ENCODE measurements at regions not wholly inside any gene's neighbourhood (a gene's known extent, or its start where the extent isn't known, plus 50 kb on each side); places are given as distances from the start of the nearest gene placed in this dataset.
"Not testable (repeated sequence)": the region's sequence is repeated elsewhere in the genome, so short reads cannot be mapped to it uniquely, and the experiment has no call there.

- Histone ChIP-seq H3K4me3 (ENCODE audit: low read length) (no peak overlapping the region), H3K9ac (ENCODE audit: low read length) (no peak overlapping the region), H3K9me3 (ENCODE audit: low read length) (no peaks in the 10 kb centered on the region), H3K4me1 (ENCODE audit: low read length) (no peaks in the 10 kb centered on the region), H2AFZ (ENCODE audit: low read length) (no peak overlapping the region), H4K20me1 (ENCODE audit: insufficient read depth, low read depth, low read length) (no peaks in the 10 kb centered on the region), H3K4me2 (ENCODE audit: low read depth, low read length, poor library complexity, severe bottlenecking) (no peak overlapping the region), H3K9me2 (replicated peaks; ENCODE audit: insufficient read depth, low read length) (no peaks in the 10 kb centered on the region), H3K79me2 (ENCODE audit: low read length) (no peaks in the 10 kb centered on the region), H3K36me3 (ENCODE audit: insufficient read depth, low read length) (no peaks in the 10 kb centered on the region), H3K27me3 (ENCODE audit: low read length) (no peaks in the 10 kb centered on the region), H3K27ac (ENCODE audit: low read length) (no peak overlapping the region)
- DNase-seq: no peak
Measured at GRCh38 chr5:89686081-89686765, 723.3 kb downstream of the CETN3 start.

- no peak for DNase-seq
- no peak overlapping the region for H3K9ac ChIP-seq (ENCODE audit: low read length)
- no peaks in the 10 kb centered on the region for H3K36me3 ChIP-seq (ENCODE audit: insufficient read depth, low read length)
- no peaks in the 10 kb centered on the region for H3K79me2 ChIP-seq (ENCODE audit: low read length)
- H4K20me1 ChIP-seq (ENCODE audit: insufficient read depth, low read depth, low read length): no peaks in the 10 kb centered on the region
- no peaks in the 10 kb centered on the region for H3K27me3 ChIP-seq (ENCODE audit: low read length)
- no peaks in the 10 kb centered on the region for H3K9me3 ChIP-seq (ENCODE audit: low read length)
- H3K4me3 ChIP-seq (ENCODE audit: low read length): no peak overlapping the region
- 0 out of 2 replicates have a peak, but pooled peaks cover 2% of the 10 kb centered on the region for H3K9me2 ChIP-seq (replicated peaks; ENCODE audit: insufficient read depth, low read length)
- no peak overlapping the region for H3K27ac ChIP-seq (ENCODE audit: low read length)
- H2AFZ ChIP-seq (ENCODE audit: low read length): no peak overlapping the region
- no peaks in the 10 kb centered on the region for H3K4me1 ChIP-seq (ENCODE audit: low read length)
- H3K4me2 ChIP-seq (ENCODE audit: low read depth, low read length, poor library complexity, severe bottlenecking): no peak overlapping the region
Measured at GRCh38 chr5:89676634-89677033, 732.9 kb downstream of the CETN3 start.

GRCh38 chr5:89673019-89673418, 736.5 kb downstream of the CETN3 start:
- Histone ChIP-seq H3K4me1 (ENCODE audit: low read length) (no peaks in the 10 kb centered on the region), H3K79me2 (ENCODE audit: low read length) (no peaks in the 10 kb centered on the region), H3K36me3 (ENCODE audit: insufficient read depth, low read length) (no peaks in the 10 kb centered on the region), H3K27ac (ENCODE audit: low read length) (no peak overlapping the region), H3K4me2 (ENCODE audit: low read depth, low read length, poor library complexity, severe bottlenecking) (no peak overlapping the region), H2AFZ (ENCODE audit: low read length) (no peak overlapping the region), H3K27me3 (ENCODE audit: low read length) (no peaks in the 10 kb centered on the region), H3K4me3 (ENCODE audit: low read length) (no peak overlapping the region), H4K20me1 (ENCODE audit: insufficient read depth, low read depth, low read length) (no peaks in the 10 kb centered on the region), H3K9ac (ENCODE audit: low read length) (no peak overlapping the region), H3K9me2 (replicated peaks; ENCODE audit: insufficient read depth, low read length) (0 out of 2 replicates have a peak, but pooled peaks cover 2% of the 10 kb centered on the region), H3K9me3 (ENCODE audit: low read length) (no peaks in the 10 kb centered on the region)
- DNase-seq: no peak

- H3K9ac ChIP-seq (ENCODE audit: low read length): no peak overlapping the region
- no peaks in the 10 kb centered on the region for H3K36me3 ChIP-seq (ENCODE audit: insufficient read depth, low read length)
- no peak overlapping the region for H2AFZ ChIP-seq (ENCODE audit: low read length)
- H3K27me3 ChIP-seq (ENCODE audit: low read length): no peaks in the 10 kb centered on the region
- no peaks in the 10 kb centered on the region for H3K4me1 ChIP-seq (ENCODE audit: low read length)
- no peaks in the 10 kb centered on the region for H3K9me3 ChIP-seq (ENCODE audit: low read length)
- H3K27ac ChIP-seq (ENCODE audit: low read length): no peak overlapping the region
- H3K79me2 ChIP-seq (ENCODE audit: low read length): no peaks in the 10 kb centered on the region
- no peak overlapping the region for H3K4me3 ChIP-seq (ENCODE audit: low read length)
- no peaks in the 10 kb centered on the region; the same call in 1 of the 2 replicates for H3K9me2 ChIP-seq (replicated peaks; ENCODE audit: insufficient read depth, low read length)
- H4K20me1 ChIP-seq (ENCODE audit: insufficient read depth, low read depth, low read length): no peaks in the 10 kb centered on the region
- no peak for DNase-seq
- H3K4me2 ChIP-seq (ENCODE audit: low read depth, low read length, poor library complexity, severe bottlenecking): no peak overlapping the region
Measured at GRCh38 chr5:89668821-89669220, 740.7 kb downstream of the CETN3 start.

GRCh38 chr5:89662499-89662898, 747.1 kb downstream of the CETN3 start:
- H3K79me2 ChIP-seq (ENCODE audit: low read length): no peaks in the 10 kb centered on the region
- no peak overlapping the region for H3K9ac ChIP-seq (ENCODE audit: low read length)
- DNase-seq: no peak
- H3K9me3 ChIP-seq (ENCODE audit: low read length): no peaks in the 10 kb centered on the region
- H4K20me1 ChIP-seq (ENCODE audit: insufficient read depth, low read depth, low read length): no peaks in the 10 kb centered on the region
- H3K36me3 ChIP-seq (ENCODE audit: insufficient read depth, low read length): no peaks in the 10 kb centered on the region
- no peak overlapping the region for H3K4me3 ChIP-seq (ENCODE audit: low read length)
- H2AFZ ChIP-seq (ENCODE audit: low read length): no peak overlapping the region
- H3K9me2 ChIP-seq (replicated peaks; ENCODE audit: insufficient read depth, low read length): no peaks in the 10 kb centered on the region; the same call in 1 of the 2 replicates
- H3K4me2 ChIP-seq (ENCODE audit: low read depth, low read length, poor library complexity, severe bottlenecking): no peak overlapping the region
- no peak overlapping the region for H3K27ac ChIP-seq (ENCODE audit: low read length)
- H3K27me3 ChIP-seq (ENCODE audit: low read length): no peaks in the 10 kb centered on the region
- no peaks in the 10 kb centered on the region for H3K4me1 ChIP-seq (ENCODE audit: low read length)

GRCh38 chr5:89638871-89639270, 755.9 kb upstream of the MEF2C start:
- Histone ChIP-seq H4K20me1 (ENCODE audit: insufficient read depth, low read depth, low read length) (no peaks in the 10 kb centered on the region), H3K9ac (ENCODE audit: low read length) (no peak overlapping the region), H3K4me3 (ENCODE audit: low read length) (no peak overlapping the region), H3K36me3 (ENCODE audit: insufficient read depth, low read length) (no peaks in the 10 kb centered on the region), H3K79me2 (ENCODE audit: low read length) (no peaks in the 10 kb centered on the region), H3K27ac (ENCODE audit: low read length) (no peak overlapping the region), H3K4me1 (ENCODE audit: low read length) (no peaks in the 10 kb centered on the region), H3K4me2 (ENCODE audit: low read depth, low read length, poor library complexity, severe bottlenecking) (no peak overlapping the region), H3K27me3 (ENCODE audit: low read length) (0 out of 2 replicates have a peak, but pooled peaks cover 2% of the 10 kb centered on the region), H3K9me3 (ENCODE audit: low read length) (no peaks in the 10 kb centered on the region), H2AFZ (ENCODE audit: low read length) (no peak overlapping the region), H3K9me2 (replicated peaks; ENCODE audit: insufficient read depth, low read length) (0 out of 2 replicates have a peak, but pooled peaks cover 6% of the 10 kb centered on the region)
- DNase-seq: no peak

GRCh38 chr5:89634176-89634575, 751.2 kb upstream of the MEF2C start:
- H4K20me1 ChIP-seq (ENCODE audit: insufficient read depth, low read depth, low read length); H3K9ac ChIP-seq (ENCODE audit: low read length); H3K4me1 ChIP-seq (ENCODE audit: low read length); H3K4me2 ChIP-seq (ENCODE audit: low read depth, low read length, poor library complexity, severe bottlenecking); H3K27ac ChIP-seq (ENCODE audit: low read length); H3K4me3 ChIP-seq (ENCODE audit: low read length); DNase-seq; H3K9me3 ChIP-seq (ENCODE audit: low read length); H3K36me3 ChIP-seq (ENCODE audit: insufficient read depth, low read length); H3K9me2 ChIP-seq (replicated peaks; ENCODE audit: insufficient read depth, low read length); H3K27me3 ChIP-seq (ENCODE audit: low read length); H2AFZ ChIP-seq (ENCODE audit: low read length); H3K79me2 ChIP-seq (ENCODE audit: low read length): not testable (repeated sequence)

GRCh38 chr5:89630064-89630463, 747.1 kb upstream of the MEF2C start:
- not testable (repeated sequence) for DNase-seq; H3K4me1 ChIP-seq (ENCODE audit: low read length); H2AFZ ChIP-seq (ENCODE audit: low read length); H3K9me3 ChIP-seq (ENCODE audit: low read length); H3K27ac ChIP-seq (ENCODE audit: low read length); H3K36me3 ChIP-seq (ENCODE audit: insufficient read depth, low read length); H3K9me2 ChIP-seq (replicated peaks; ENCODE audit: insufficient read depth, low read length); H3K79me2 ChIP-seq (ENCODE audit: low read length); H3K9ac ChIP-seq (ENCODE audit: low read length); H4K20me1 ChIP-seq (ENCODE audit: insufficient read depth, low read depth, low read length); H3K4me2 ChIP-seq (ENCODE audit: low read depth, low read length, poor library complexity, severe bottlenecking); H3K27me3 ChIP-seq (ENCODE audit: low read length); H3K4me3 ChIP-seq (ENCODE audit: low read length)

Measured in Karpas-422 (cell line).